MM.1S (cell line): ENCODE measurements at regions not wholly inside any gene's neighbourhood (a gene's known extent, or its start where the extent isn't known, plus 50 kb on each side); places are given as distances from the start of the nearest gene placed in this dataset.

Source experiments
- EZH2 ChIP-seq: fragments of 300-600 bp; sonication (generic); optimal IDR thresholded peaks from 2 replicates; pipeline ENCODE3; 2017; ENCODE audit warnings: low read depth, mild to moderate bottlenecking, antibody characterized with exemption, low read length, mixed read lengths
- EZH2phosphoT487 ChIP-seq: fragments of 300-600 bp; sonication (generic); IDR thresholded peaks from 2 replicates; pipeline ENCODE4 v1.6.1; 2018; ENCODE audit warnings: antibody characterized with exemption, low read length
- TF ChIP-seq, protein P1 (sequence below): fragments of 300-600 bp; sonication (generic); IDR thresholded peaks from 2 replicates; pipeline ENCODE4 v1.5.1; 2016; ENCODE audit warnings: antibody characterized with exemption, low read length, mixed read lengths

DNA sequence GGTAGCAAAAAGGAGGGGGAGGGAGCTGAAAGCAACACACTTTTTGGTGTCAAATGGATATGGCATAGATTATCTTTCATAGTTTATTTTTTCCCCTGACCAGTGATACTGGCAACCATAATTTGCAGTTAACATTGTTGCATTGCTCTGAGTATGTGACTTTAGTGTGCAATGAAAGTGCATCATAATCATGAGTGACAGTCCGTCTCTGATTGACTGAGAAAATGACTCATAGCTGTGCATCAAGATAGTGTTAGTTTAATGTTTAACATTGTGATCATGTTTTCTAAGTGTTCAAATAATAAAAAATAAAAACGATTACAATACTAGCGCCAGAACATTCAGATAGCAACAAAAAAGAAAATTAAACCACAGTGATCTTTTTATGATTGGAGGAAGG lies 952.4 kb upstream of the TENM4 start:
- TF ChIP-seq EZH2 (no peak), EZH2phosphoT487 (no peak)
- TF ChIP-seq, protein P1, sequence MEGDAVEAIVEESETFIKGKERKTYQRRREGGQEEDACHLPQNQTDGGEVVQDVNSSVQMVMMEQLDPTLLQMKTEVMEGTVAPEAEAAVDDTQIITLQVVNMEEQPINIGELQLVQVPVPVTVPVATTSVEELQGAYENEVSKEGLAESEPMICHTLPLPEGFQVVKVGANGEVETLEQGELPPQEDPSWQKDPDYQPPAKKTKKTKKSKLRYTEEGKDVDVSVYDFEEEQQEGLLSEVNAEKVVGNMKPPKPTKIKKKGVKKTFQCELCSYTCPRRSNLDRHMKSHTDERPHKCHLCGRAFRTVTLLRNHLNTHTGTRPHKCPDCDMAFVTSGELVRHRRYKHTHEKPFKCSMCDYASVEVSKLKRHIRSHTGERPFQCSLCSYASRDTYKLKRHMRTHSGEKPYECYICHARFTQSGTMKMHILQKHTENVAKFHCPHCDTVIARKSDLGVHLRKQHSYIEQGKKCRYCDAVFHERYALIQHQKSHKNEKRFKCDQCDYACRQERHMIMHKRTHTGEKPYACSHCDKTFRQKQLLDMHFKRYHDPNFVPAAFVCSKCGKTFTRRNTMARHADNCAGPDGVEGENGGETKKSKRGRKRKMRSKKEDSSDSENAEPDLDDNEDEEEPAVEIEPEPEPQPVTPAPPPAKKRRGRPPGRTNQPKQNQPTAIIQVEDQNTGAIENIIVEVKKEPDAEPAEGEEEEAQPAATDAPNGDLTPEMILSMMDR: no peak
